ENCODE measurements at regions not wholly inside any gene's neighbourhood (a gene's known extent, or its start where the extent isn't known, plus 50 kb on each side); places are given as distances from the start of the nearest gene placed in this dataset.

GRCh38 chr3:80278056-80278455, 510.3 kb upstream of the ROBO1 start:
- no peak for DNase-seq (ENCODE audit: low read depth)
- no peak for TF ChIP-seq CTCF (IDR thresholded peaks at IDR 0.05; ENCODE audit: insufficient read depth, low read depth, low read length)

GRCh38 chr3:80275120-80275519, 507.3 kb upstream of the ROBO1 start:
- no peak for TF ChIP-seq CTCF (IDR thresholded peaks at IDR 0.05; ENCODE audit: insufficient read depth, low read depth, low read length)
- no peak for DNase-seq (ENCODE audit: low read depth)
- H3K4me3 ChIP-seq (ENCODE audit: low read depth, low read length), result no peak overlapping the region

More at GRCh38 chr3:80278056-80278455, 510.3 kb upstream of the ROBO1 start:
- no peak overlapping the region for H3K4me3 ChIP-seq (ENCODE audit: low read depth, low read length)

- TF ChIP-seq CTCF (IDR thresholded peaks at IDR 0.05; ENCODE audit: insufficient read depth, low read depth, low read length), result no peak
Observed at GRCh38 chr3:80263260-80263659, 495.5 kb upstream of the ROBO1 start.

GRCh38 chr3:80261082-80261481, 493.3 kb upstream of the ROBO1 start:
- TF ChIP-seq CTCF (IDR thresholded peaks at IDR 0.05; ENCODE audit: insufficient read depth, low read depth, low read length), result no peak
- no peak overlapping the region for H3K4me3 ChIP-seq (ENCODE audit: low read depth, low read length)
- DNase-seq (ENCODE audit: low read depth), result no peak

More at GRCh38 chr3:80263260-80263659, 495.5 kb upstream of the ROBO1 start:
- DNase-seq (ENCODE audit: low read depth), result no peak
- H3K4me3 ChIP-seq (ENCODE audit: low read depth, low read length), result no peak overlapping the region

- TF ChIP-seq CTCF (IDR thresholded peaks at IDR 0.05; ENCODE audit: insufficient read depth, low read depth, low read length), result no peak
- no peak for DNase-seq (ENCODE audit: low read depth)
- H3K4me3 ChIP-seq (ENCODE audit: low read depth, low read length), result no peak overlapping the region
Observed at GRCh38 chr3:80259736-80260135, 491.9 kb upstream of the ROBO1 start.

DNA sequence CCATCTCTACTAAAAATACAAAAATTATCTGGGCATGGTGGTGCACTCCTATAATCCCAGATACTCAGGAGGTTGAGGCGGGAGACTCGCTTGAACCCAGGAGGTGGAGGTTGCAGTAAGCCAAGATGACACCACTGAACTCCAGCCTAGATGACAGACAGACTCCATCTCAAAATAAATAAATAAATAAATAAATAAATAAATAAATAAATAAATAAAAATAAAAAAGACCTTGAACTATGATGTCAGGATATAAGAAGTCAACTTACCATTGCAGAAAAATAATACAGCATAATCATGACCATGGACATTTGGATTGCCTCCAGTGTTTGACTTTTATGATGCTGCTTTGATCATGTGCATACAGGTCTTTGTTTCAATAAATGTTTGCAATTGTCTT, 484.3 kb upstream of the ROBO1 start:
- no peak for TF ChIP-seq CTCF (IDR thresholded peaks at IDR 0.05; ENCODE audit: insufficient read depth, low read depth, low read length)
- no peak overlapping the region for H3K4me3 ChIP-seq (ENCODE audit: low read depth, low read length)
- no peak for DNase-seq (ENCODE audit: low read depth)

DNA sequence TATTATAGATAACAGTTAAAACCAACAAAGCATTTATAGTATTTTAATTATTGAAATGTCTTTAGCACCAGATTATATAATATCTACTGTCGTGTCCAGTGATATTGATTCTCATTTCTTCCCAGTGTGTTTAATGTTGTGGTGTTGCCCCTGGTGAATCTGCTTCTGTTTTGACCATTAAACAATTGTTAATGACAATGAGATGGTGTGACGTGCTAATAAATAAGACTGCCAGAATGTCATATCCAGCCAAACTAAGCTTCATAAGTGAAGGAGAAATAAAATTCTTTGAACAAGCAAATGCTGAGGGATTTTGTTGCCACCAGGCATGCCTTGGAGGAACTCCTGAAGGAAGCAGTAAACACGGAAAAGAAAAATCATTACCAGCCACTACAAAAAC, 480.0 kb upstream of the ROBO1 start:
- no peak for TF ChIP-seq CTCF (IDR thresholded peaks at IDR 0.05; ENCODE audit: insufficient read depth, low read depth, low read length)
- DNase-seq (ENCODE audit: low read depth), result no peak
- no peak overlapping the region for H3K4me3 ChIP-seq (ENCODE audit: low read depth, low read length)

Data from fibroblast of villous mesenchyme (primary cell).